ENCODE measurements at regions not wholly inside any gene's neighbourhood (a gene's known extent, or its start where the extent isn't known, plus 50 kb on each side); places are given as distances from the start of the nearest gene placed in this dataset.

DNA sequence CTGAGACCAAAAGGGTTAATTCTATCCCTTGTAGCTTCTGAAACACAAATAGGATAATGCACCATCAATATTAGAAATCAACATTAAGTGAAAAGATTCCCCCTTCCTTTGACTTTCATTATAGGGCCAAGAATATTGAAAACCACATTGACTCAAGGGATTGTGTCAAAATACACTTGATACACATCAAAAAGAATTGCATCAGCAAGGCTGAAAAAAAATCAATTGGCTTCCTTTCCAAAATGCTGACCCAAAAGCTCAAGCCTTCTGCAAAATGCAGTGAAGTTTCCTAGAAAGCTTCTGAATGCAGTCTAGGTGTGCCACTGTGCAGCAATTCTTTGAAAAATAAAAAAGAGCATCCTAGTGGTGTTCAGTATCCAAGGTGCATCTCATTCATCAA lies 674.4 kb downstream of the TOX3 start:
- TF ChIP-seq POLR2AphosphoS5 (IDR thresholded peaks at IDR 0.05; ENCODE audit: borderline replicate concordance, low read depth, low read length), result no peak
- TF ChIP-seq EZH2 (IDR thresholded peaks at IDR 0.05), result no peak

Data from SK-N-MC (cell line).